Endodermal cell (in vitro differentiated cells): ENCODE measurements at regions not wholly inside any gene's neighbourhood (a gene's known extent, or its start where the extent isn't known, plus 50 kb on each side); places are given as distances from the start of the nearest gene placed in this dataset.

Source experiments
- DNase-seq: peaks from one replicate; pipeline ENCODE4 v3.0.0-alpha.2; 2017
- H3K27ac ChIP-seq: 2 replicates; pipeline ENCODE4 v1.5.1; 2013; ENCODE audit warnings: mild to moderate bottlenecking, low read depth, low read length, moderate library complexity
- H3K27me3 ChIP-seq: 2 replicates; pipeline ENCODE4 v1.6.1; 2013; ENCODE audit warnings: mild to moderate bottlenecking, low read length, moderate library complexity; ENCODE audit not compliant: insufficient read depth, control insufficient read depth, poor library complexity, severe bottlenecking
- H3K36me3 ChIP-seq: 2 replicates; pipeline ENCODE4 v1.7.0; 2013; ENCODE audit warnings: mild to moderate bottlenecking, low read length, moderate library complexity; ENCODE audit not compliant: control insufficient read depth, insufficient read depth
- H3K4me1 ChIP-seq: one replicate; pipeline ENCODE4 v1.7.0; 2013; ENCODE audit warnings: low read length; ENCODE audit not compliant: control insufficient read depth, insufficient read depth
- H3K4me3 ChIP-seq: 2 replicates; pipeline ENCODE4 v1.5.1; 2013; ENCODE audit warnings: mild to moderate bottlenecking, low read length, moderate library complexity
- H3K9ac ChIP-seq: 2 replicates; pipeline ENCODE4 v1.6.1; 2013; ENCODE audit warnings: mild to moderate bottlenecking, low read length, moderate library complexity; ENCODE audit not compliant: poor library complexity, severe bottlenecking; ENCODE audit errors: extremely low read depth
- H3K9me3 ChIP-seq: 2 replicates; pipeline ENCODE4 v1.6.1; 2013; ENCODE audit warnings: mild to moderate bottlenecking, low read length, moderate library complexity; ENCODE audit not compliant: control insufficient read depth
- H3K27ac Mint-ChIP-seq: 2 replicates; pipeline ENCODE4 v1.8.0; 2020; ENCODE audit warnings: mixed read lengths
- H3K27me3 Mint-ChIP-seq: 2 replicates; pipeline ENCODE4 v1.8.0; 2021; ENCODE audit warnings: mild to moderate bottlenecking, mixed read lengths; ENCODE audit not compliant: insufficient read depth
- H3K36me3 Mint-ChIP-seq: 2 replicates; pipeline ENCODE4 v1.8.0; 2020; ENCODE audit warnings: low read depth, mixed read lengths
- H3K4me1 Mint-ChIP-seq: 2 replicates; pipeline ENCODE4 v1.8.0; 2020; ENCODE audit warnings: mixed read lengths
- H3K4me3 Mint-ChIP-seq: 2 replicates; pipeline ENCODE4 v1.8.0; 2020; ENCODE audit warnings: mild to moderate bottlenecking, moderate library complexity, mixed read lengths
- H3K9me3 Mint-ChIP-seq: 2 replicates; pipeline ENCODE4 v1.8.0; 2020; ENCODE audit warnings: mild to moderate bottlenecking, mixed read lengths
- CTCF ChIP-seq: fragments of 200-600 bp; sonication (generic); conservative IDR thresholded peaks from 2 replicates; pipeline ENCODE4 v1.5.0; 2021; ENCODE audit warnings: antibody characterized with exemption, mild to moderate bottlenecking
- WGBS, 2 experiments: methylation state at CpG; one replicate each; pipeline versions ENCODE4 v1.1.5 to v1.1.7; 2013; ENCODE audit warnings: missing lambda C conversion rate in 2 of 2, mixed read lengths in 1 of 2; ENCODE audit not compliant: insufficient coverage in 1 of 2, insufficient read length in 1 of 2; 5-methylcytosine and 5-hydroxymethylcytosine counted together

- Mint-ChIP-seq H3K36me3 (no peaks in the 10 kb centered on the region), H3K9me3 (peaks cover 2% of the 10 kb centered on the region), H3K27ac (no peak overlapping the region), H3K4me1 (peaks cover 4% of the 10 kb centered on the region), H3K27me3 (peaks cover 10% of the 10 kb centered on the region), H3K4me3 (no peak overlapping the region)
- Histone ChIP-seq H3K36me3 (no peaks in the 10 kb centered on the region), H3K27me3 (no peaks in the 10 kb centered on the region), H3K4me1 (no peaks in the 10 kb centered on the region), H3K27ac (no peak overlapping the region), H3K9ac (no peak overlapping the region), H3K4me3 (no peak overlapping the region), H3K9me3 (no peaks in the 10 kb centered on the region)
- no peak for DNase-seq
- no peak for TF ChIP-seq CTCF
- WGBS, 2 experiments: 81 to 86% methylated on average over 4 to 7 of the region's 7 CpGs
Observed at GRCh38 chr10:78539247-78539766, 505.6 kb downstream of the RPS24 start.

- H3K4me1 Mint-ChIP-seq: peaks cover 4% of the 10 kb centered on the region
- TF ChIP-seq CTCF: no peak
- Histone ChIP-seq H3K36me3 (no peaks in the 10 kb centered on the region), H3K4me1 (no peaks in the 10 kb centered on the region), H3K9me3 (no peaks in the 10 kb centered on the region), H3K9ac (no peak overlapping the region), H3K27me3 (no peaks in the 10 kb centered on the region), H3K4me3 (no peak overlapping the region), H3K27ac (no peak overlapping the region)
- no peaks in the 10 kb centered on the region for H3K36me3 Mint-ChIP-seq
- no peak overlapping the region for H3K27ac Mint-ChIP-seq
- WGBS, 2 experiments: 91 to 100% methylated on average over 2 of the region's 2 CpGs
- H3K4me3 Mint-ChIP-seq: no peak overlapping the region
- no peak for DNase-seq
- H3K27me3 Mint-ChIP-seq: peaks cover 10% of the 10 kb centered on the region
- peaks cover 2% of the 10 kb centered on the region for H3K9me3 Mint-ChIP-seq
Observed at GRCh38 chr10:78540355-78541076, 506.9 kb downstream of the RPS24 start.

- Mint-ChIP-seq H3K27ac (no peak overlapping the region), H3K4me3 (no peak overlapping the region), H3K4me1 (peaks cover 4% of the 10 kb centered on the region), H3K36me3 (no peaks in the 10 kb centered on the region), H3K27me3 (peaks cover 15% of the 10 kb centered on the region), H3K9me3 (peaks cover 2% of the 10 kb centered on the region)
- 74 to 83% methylated on average over 3 to 4 of the region's 4 CpGs for WGBS, 2 experiments
- TF ChIP-seq CTCF: no peak
- Histone ChIP-seq H3K27ac (no peak overlapping the region), H3K27me3 (no peaks in the 10 kb centered on the region), H3K9ac (no peak overlapping the region), H3K9me3 (no peaks in the 10 kb centered on the region), H3K4me1 (no peaks in the 10 kb centered on the region), H3K4me3 (no peak overlapping the region), H3K36me3 (no peaks in the 10 kb centered on the region)
- no peak for DNase-seq
Observed at GRCh38 chr10:78541481-78542140, 507.9 kb downstream of the RPS24 start.
